ENCODE measurements at regions not wholly inside any gene's neighbourhood (a gene's known extent, or its start where the extent isn't known, plus 50 kb on each side); places are given as distances from the start of the nearest gene placed in this dataset.

DNA sequence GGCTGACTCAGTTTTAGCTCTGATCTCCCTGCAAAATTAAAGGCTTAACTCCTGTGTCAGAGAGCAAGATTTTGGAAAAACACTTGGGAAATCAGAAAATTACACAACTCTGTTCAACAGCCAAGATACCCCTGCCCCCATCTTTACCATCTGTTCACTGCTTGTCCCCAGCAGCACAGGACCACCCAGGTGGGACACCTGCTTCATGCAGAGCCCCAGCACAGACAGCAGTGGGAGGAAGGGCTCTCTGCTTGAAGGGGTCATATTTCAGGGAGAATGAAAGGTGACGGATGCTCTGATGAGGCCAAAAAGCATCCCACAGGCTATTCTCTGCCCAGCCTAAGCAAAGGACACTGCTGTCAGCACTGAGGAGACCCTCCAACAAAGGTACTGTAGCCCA lies 584.6 kb upstream of the KLHL29 start:
- no peaks in the 10 kb centered on the region for H4K20me1 ChIP-seq (ENCODE audit: control insufficient read depth, insufficient read depth, low read depth, low read length)
- H3K27me3 ChIP-seq (ENCODE audit: control insufficient read depth, low read length): no peaks in the 10 kb centered on the region
- no peak overlapping the region for H3K27ac ChIP-seq (ENCODE audit: low read depth, low read length)
- no peaks in the 10 kb centered on the region for H3F3A ChIP-seq (ENCODE audit: control insufficient read depth, insufficient read depth)
- TF ChIP-seq, protein P1, sequence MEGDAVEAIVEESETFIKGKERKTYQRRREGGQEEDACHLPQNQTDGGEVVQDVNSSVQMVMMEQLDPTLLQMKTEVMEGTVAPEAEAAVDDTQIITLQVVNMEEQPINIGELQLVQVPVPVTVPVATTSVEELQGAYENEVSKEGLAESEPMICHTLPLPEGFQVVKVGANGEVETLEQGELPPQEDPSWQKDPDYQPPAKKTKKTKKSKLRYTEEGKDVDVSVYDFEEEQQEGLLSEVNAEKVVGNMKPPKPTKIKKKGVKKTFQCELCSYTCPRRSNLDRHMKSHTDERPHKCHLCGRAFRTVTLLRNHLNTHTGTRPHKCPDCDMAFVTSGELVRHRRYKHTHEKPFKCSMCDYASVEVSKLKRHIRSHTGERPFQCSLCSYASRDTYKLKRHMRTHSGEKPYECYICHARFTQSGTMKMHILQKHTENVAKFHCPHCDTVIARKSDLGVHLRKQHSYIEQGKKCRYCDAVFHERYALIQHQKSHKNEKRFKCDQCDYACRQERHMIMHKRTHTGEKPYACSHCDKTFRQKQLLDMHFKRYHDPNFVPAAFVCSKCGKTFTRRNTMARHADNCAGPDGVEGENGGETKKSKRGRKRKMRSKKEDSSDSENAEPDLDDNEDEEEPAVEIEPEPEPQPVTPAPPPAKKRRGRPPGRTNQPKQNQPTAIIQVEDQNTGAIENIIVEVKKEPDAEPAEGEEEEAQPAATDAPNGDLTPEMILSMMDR (IDR thresholded peaks at IDR 0.05; ENCODE audit: low read depth, low read length, poor library complexity, severe bottlenecking): no peak
- TF ChIP-seq EZH2phosphoT487 (IDR thresholded peaks at IDR 0.05; ENCODE audit: borderline replicate concordance, low read length): no peak
- no peak overlapping the region for H3K4me2 ChIP-seq (ENCODE audit: low read length)
- no peaks in the 10 kb centered on the region for H3K9me2 ChIP-seq (replicated peaks; ENCODE audit: control insufficient read depth, low read length)
- no peaks in the 10 kb centered on the region for H3K36me3 ChIP-seq (ENCODE audit: control insufficient read depth, low read length)
- no peaks in the 10 kb centered on the region for H3K9me3 ChIP-seq (ENCODE audit: control insufficient read depth, insufficient read depth, low read length)
- no peak overlapping the region for H3K4me3 ChIP-seq (ENCODE audit: low read length)
- no peaks in the 10 kb centered on the region for H3K79me2 ChIP-seq (ENCODE audit: control insufficient read depth, low read length)
- H3K4me1 ChIP-seq (ENCODE audit: control insufficient read depth, low read length): no peaks in the 10 kb centered on the region

DNA sequence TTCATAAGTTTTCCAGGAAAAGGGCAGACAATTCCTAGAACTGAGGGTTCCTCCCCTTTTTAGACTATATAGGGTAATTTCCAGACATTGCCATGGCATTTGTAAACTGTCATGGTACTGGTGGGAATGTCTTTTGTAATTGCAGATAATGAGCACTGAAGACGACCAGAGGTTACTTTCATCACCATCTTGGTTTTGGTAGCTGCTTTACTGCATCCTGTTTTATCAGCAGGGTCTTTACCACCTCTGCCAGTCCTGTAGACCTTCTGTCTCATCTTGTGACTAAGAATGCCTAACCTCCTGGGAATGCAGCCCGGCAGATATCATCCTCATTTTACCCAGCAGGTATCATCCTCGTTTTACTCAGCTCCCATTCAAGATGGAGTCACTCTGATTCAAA lies 583.9 kb upstream of the KLHL29 start:
- Histone ChIP-seq H3F3A (ENCODE audit: control insufficient read depth, insufficient read depth) (no peaks in the 10 kb centered on the region), H3K9me2 (replicated peaks; ENCODE audit: control insufficient read depth, low read length) (no peaks in the 10 kb centered on the region)
- no peak for TF ChIP-seq EZH2phosphoT487 (IDR thresholded peaks at IDR 0.05; ENCODE audit: borderline replicate concordance, low read length)
- TF ChIP-seq, protein P1 (IDR thresholded peaks at IDR 0.05; ENCODE audit: low read depth, low read length, poor library complexity, severe bottlenecking): no peak

DNA sequence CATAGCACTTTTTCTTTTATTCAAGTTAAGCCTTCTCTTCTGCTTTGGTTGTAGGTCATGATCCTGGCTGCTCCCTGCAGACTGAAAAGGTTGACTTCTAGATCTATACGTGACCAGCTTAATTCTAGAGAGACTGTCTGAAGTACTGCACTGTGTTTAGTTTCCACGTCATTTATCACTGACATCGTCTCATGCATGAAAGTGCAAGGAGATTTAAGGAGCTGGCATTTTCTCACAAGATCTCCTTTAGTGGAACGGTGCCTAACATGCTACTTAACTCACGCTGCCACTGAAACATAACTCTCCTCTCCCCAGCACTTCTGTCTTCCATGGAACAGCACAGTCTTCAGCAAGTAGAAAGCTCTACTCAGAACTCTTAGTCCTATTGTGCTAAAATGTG lies 583.0 kb upstream of the KLHL29 start:
- Histone ChIP-seq H3F3A (ENCODE audit: control insufficient read depth, insufficient read depth) (no peaks in the 10 kb centered on the region), H3K27ac (ENCODE audit: low read depth, low read length) (no peak overlapping the region), H3K27me3 (ENCODE audit: control insufficient read depth, low read length) (no peaks in the 10 kb centered on the region), H3K79me2 (ENCODE audit: control insufficient read depth, low read length) (no peaks in the 10 kb centered on the region), H3K36me3 (ENCODE audit: control insufficient read depth, low read length) (no peaks in the 10 kb centered on the region), H3K4me3 (ENCODE audit: low read length) (no peak overlapping the region), H3K9me2 (replicated peaks; ENCODE audit: control insufficient read depth, low read length) (no peaks in the 10 kb centered on the region), H3K9me3 (ENCODE audit: control insufficient read depth, insufficient read depth, low read length) (no peaks in the 10 kb centered on the region), H3K4me2 (ENCODE audit: low read length) (no peak overlapping the region), H3K4me1 (ENCODE audit: control insufficient read depth, low read length) (no peaks in the 10 kb centered on the region), H4K20me1 (ENCODE audit: control insufficient read depth, insufficient read depth, low read depth, low read length) (no peaks in the 10 kb centered on the region)
- no peak for TF ChIP-seq EZH2phosphoT487 (IDR thresholded peaks at IDR 0.05; ENCODE audit: borderline replicate concordance, low read length)
- TF ChIP-seq, protein P1 (IDR thresholded peaks at IDR 0.05; ENCODE audit: low read depth, low read length, poor library complexity, severe bottlenecking): no peak

More for the DNA sequence above, 583.9 kb upstream of the KLHL29 start:
- no peak overlapping the region for H3K27ac ChIP-seq (ENCODE audit: low read depth, low read length)
- H3K79me2 ChIP-seq (ENCODE audit: control insufficient read depth, low read length): no peaks in the 10 kb centered on the region
- no peaks in the 10 kb centered on the region for H3K27me3 ChIP-seq (ENCODE audit: control insufficient read depth, low read length)
- no peaks in the 10 kb centered on the region for H4K20me1 ChIP-seq (ENCODE audit: control insufficient read depth, insufficient read depth, low read depth, low read length)
- no peaks in the 10 kb centered on the region for H3K9me3 ChIP-seq (ENCODE audit: control insufficient read depth, insufficient read depth, low read length)
- H3K4me2 ChIP-seq (ENCODE audit: low read length): no peak overlapping the region
- no peak overlapping the region for H3K4me3 ChIP-seq (ENCODE audit: low read length)
- H3K36me3 ChIP-seq (ENCODE audit: control insufficient read depth, low read length): no peaks in the 10 kb centered on the region
- no peaks in the 10 kb centered on the region for H3K4me1 ChIP-seq (ENCODE audit: control insufficient read depth, low read length)

- no peak for TF ChIP-seq EZH2phosphoT487 (IDR thresholded peaks at IDR 0.05; ENCODE audit: borderline replicate concordance, low read length)
- TF ChIP-seq, protein P1 (IDR thresholded peaks at IDR 0.05; ENCODE audit: low read depth, low read length, poor library complexity, severe bottlenecking): no peak
- Histone ChIP-seq H3K79me2 (ENCODE audit: control insufficient read depth, low read length) (no peaks in the 10 kb centered on the region), H3K27ac (ENCODE audit: low read depth, low read length) (no peak overlapping the region), H3K4me2 (ENCODE audit: low read length) (no peak overlapping the region), H3K4me1 (ENCODE audit: control insufficient read depth, low read length) (no peaks in the 10 kb centered on the region), H3K9me3 (ENCODE audit: control insufficient read depth, insufficient read depth, low read length) (no peaks in the 10 kb centered on the region; the same call in 1 of the 2 replicates), H4K20me1 (ENCODE audit: control insufficient read depth, insufficient read depth, low read depth, low read length) (no peaks in the 10 kb centered on the region), H3F3A (ENCODE audit: control insufficient read depth, insufficient read depth) (no peaks in the 10 kb centered on the region), H3K36me3 (ENCODE audit: control insufficient read depth, low read length) (no peaks in the 10 kb centered on the region), H3K9me2 (replicated peaks; ENCODE audit: control insufficient read depth, low read length) (no peaks in the 10 kb centered on the region), H3K4me3 (ENCODE audit: low read length) (no peak overlapping the region), H3K27me3 (ENCODE audit: control insufficient read depth, low read length) (no peaks in the 10 kb centered on the region)
These were observed 577.1 kb upstream of the KLHL29 start for GRCh38 chr2:22807872-22808271.
